ENCODE measurements at regions not wholly inside any gene's neighbourhood (a gene's known extent, or its start where the extent isn't known, plus 50 kb on each side); places are given as distances from the start of the nearest gene placed in this dataset.
A peak's percentile ranks its signal among the peaks of the same experiment; 100 is the strongest.

GRCh38 chr20:1061484-1062221 lies 56.7 kb upstream of the PSMF1 start (continued):
- TF ChIP-seq ZFP91 (CRISPR knock-in tag; IDR thresholded peaks at IDR 0.05) (no peak), ARNT (IDR thresholded peaks at IDR 0.05) (no peak), FOXJ2 (tag; IDR thresholded peaks at IDR 0.05) (peak; percentile 86), HNRNPH1 (optimal IDR thresholded peaks at IDR 0.05; ENCODE audit: low read depth, low read length) (no peak), ZNF324 (CRISPR knock-in tag; IDR thresholded peaks at IDR 0.05) (no peak), POLR2AphosphoS2 (IDR thresholded peaks at IDR 0.05; ENCODE audit: low read length) (no peak), SIN3B (IDR thresholded peaks at IDR 0.05; ENCODE audit: low read depth) (no peak), ZNF644 (tag; IDR thresholded peaks at IDR 0.05; ENCODE audit: low read depth) (no peak), NKRF (IDR thresholded peaks at IDR 0.05; ENCODE audit: borderline replicate concordance) (no peak), CREB1 (IDR thresholded peaks at IDR 0.05) (no peak), CREB1 (CRISPR knock-in tag; IDR thresholded peaks at IDR 0.05) (no peak), RB1 (IDR thresholded peaks at IDR 0.05; ENCODE audit: low read depth) (no peak; the same call in 1 of the 2 replicates), KAT8 (IDR thresholded peaks at IDR 0.05; ENCODE audit: low read depth) (no peak), TSC22D4 (tag; IDR thresholded peaks at IDR 0.05) (no peak), NCOA1 (IDR thresholded peaks at IDR 0.05; ENCODE audit: low read depth) (no peak), L3MBTL2 (IDR thresholded peaks at IDR 0.05) (0 out of 2 replicates have a peak, but pooled peaks have one; percentile 28), ZNF134 (CRISPR knock-in tag; conservative IDR thresholded peaks at IDR 0.05) (no peak), HNRNPLL (IDR thresholded peaks at IDR 0.05; ENCODE audit: low read depth, low read length, poor library complexity, severe bottlenecking) (no peak), ZNF707 (CRISPR knock-in tag; conservative IDR thresholded peaks at IDR 0.05) (no peak), CEBPZ (IDR thresholded peaks at IDR 0.05; ENCODE audit: borderline replicate concordance, low read depth, low read length) (no peak), YY1 (IDR thresholded peaks at IDR 0.05; ENCODE audit: borderline replicate concordance in 1 of 3, control insufficient read depth in 1 of 3, extremely low read depth in 1 of 3, insufficient read depth in 3 of 3, insufficient read length in 1 of 3, insufficient replicate concordance in 2 of 3, low read depth in 1 of 3, low read length in 2 of 3) (no peak), BMI1 (IDR thresholded peaks at IDR 0.05; ENCODE audit: low read length) (no peak), GATAD2B (IDR thresholded peaks at IDR 0.05; ENCODE audit: borderline replicate concordance) (no peak)

Measured in K562 (cell line).